ENCODE measurements at regions not wholly inside any gene's neighbourhood (a gene's known extent, or its start where the extent isn't known, plus 50 kb on each side); places are given as distances from the start of the nearest gene placed in this dataset.
A peak's percentile ranks its signal among the peaks of the same experiment; 100 is the strongest.
"Not testable (repeated sequence)": the region's sequence is repeated elsewhere in the genome, so short reads cannot be mapped to it uniquely, and the experiment has no call there.

GRCh38 chr2:89537862-89538261 is 846.4 kb downstream of the RPIA start:
- peak; percentile 52 for DNase-seq

GRCh38 chr2:89544110-89544509 is 852.6 kb downstream of the RPIA start:
- DNase-seq = not testable (repeated sequence)

GRCh38 chr2:89579154-89579553 is 887.7 kb downstream of the RPIA start:
- not testable (repeated sequence) for DNase-seq

- not testable (repeated sequence) for DNase-seq
Measured at GRCh38 chr2:89582816-89583215, 891.3 kb downstream of the RPIA start.

- DNase-seq = not testable (repeated sequence)
Measured at GRCh38 chr2:89584046-89584445, 892.6 kb downstream of the RPIA start.

GRCh38 chr2:89584868-89585557 is 893.5 kb downstream of the RPIA start:
- DNase-seq = not testable (repeated sequence)

- DNase-seq = peak; percentile 71
Measured at GRCh38 chr2:89585558-89585920, 894.1 kb downstream of the RPIA start.

- not testable (repeated sequence) for DNase-seq
Measured at GRCh38 chr2:89599843-89600242, 908.4 kb downstream of the RPIA start.

GRCh38 chr2:89606514-89606913 is 915.0 kb downstream of the RPIA start:
- DNase-seq = not testable (repeated sequence)

- DNase-seq = not testable (repeated sequence)
Measured at GRCh38 chr2:89610207-89610926, 918.9 kb downstream of the RPIA start.

GRCh38 chr2:89610927-89611515 is 919.5 kb downstream of the RPIA start:
- DNase-seq = not testable (repeated sequence)

- DNase-seq = not testable (repeated sequence)
Measured at GRCh38 chr2:89611710-89612109, 920.2 kb downstream of the RPIA start.

- DNase-seq = not testable (repeated sequence)
Measured at GRCh38 chr2:89649268-89649667, 957.8 kb downstream of the RPIA start.

GRCh38 chr2:89679254-89679653 is 987.8 kb downstream of the RPIA start:
- DNase-seq = not testable (repeated sequence)

Data from activated effector memory CD4-positive, alpha-beta T cell treated with anti-CD3 and anti-CD28 coated beads, Interleukin-2, amount 50 U/mL, for 16 hours (primary cell).